CD4-positive, CD25-positive, alpha-beta regulatory T cell (primary cell): ENCODE measurements at regions not wholly inside any gene's neighbourhood (a gene's known extent, or its start where the extent isn't known, plus 50 kb on each side); places are given as distances from the start of the nearest gene placed in this dataset.
"Not testable (repeated sequence)": the region's sequence is repeated elsewhere in the genome, so short reads cannot be mapped to it uniquely, and the experiment has no call there.

Experiments
- ATAC-seq, 2 donors: fragments of 150-1000 bp; cut with Tn5 transposase; one replicate each; pipeline ENCODE4 v1.10.0; 2021; ENCODE audit warnings: low read depth in 2 of 2, moderate number of reproducible peaks in 2 of 2, moderate library complexity in 1 of 2
- DNase-seq, 3 donors: peaks; one replicate each; pipeline versions ENCODE4 v3.0.0 to v3.0.0-alpha.2; 2012 to 2022; ENCODE audit warnings: mixed read lengths in 1 of 3
- H3K27ac ChIP-seq: one replicate; pipeline ENCODE4 v1.7.0; 2013; ENCODE audit warnings: mild to moderate bottlenecking, low read length; ENCODE audit not compliant: insufficient read depth, poor library complexity, severe bottlenecking
- H3K27me3 ChIP-seq: one replicate; pipeline ENCODE4 v1.7.0; 2013; ENCODE audit warnings: low read length; ENCODE audit not compliant: control insufficient read depth, insufficient read depth
- H3K36me3 ChIP-seq: one replicate; pipeline ENCODE4 v1.7.0; 2013; ENCODE audit warnings: mild to moderate bottlenecking, low read length, moderate library complexity; ENCODE audit not compliant: control insufficient read depth, insufficient read depth
- H3K4me1 ChIP-seq: 2 replicates; pipeline ENCODE4 v1.7.0; 2013; ENCODE audit warnings: mild to moderate bottlenecking, low read length; ENCODE audit not compliant: insufficient read depth, control insufficient read depth, poor library complexity, severe bottlenecking
- H3K4me3 ChIP-seq: one replicate; pipeline ENCODE4 v1.7.0; 2013; ENCODE audit warnings: low read depth, mild to moderate bottlenecking, low read length, moderate library complexity
- H3K9me3 ChIP-seq, 2 experiments: 1 replicate in 1 of 2; 2 replicates in 1 of 2; pipeline ENCODE4 v1.7.0; 2013; ENCODE audit warnings: low read length in 2 of 2, mild to moderate bottlenecking in 1 of 2, moderate library complexity in 1 of 2; ENCODE audit not compliant: control insufficient read depth in 2 of 2
- H3K27ac Mint-ChIP-seq, 3 donors: one replicate each; pipeline ENCODE4 v1.8.0; 2020 to 2022; ENCODE audit warnings: mild to moderate bottlenecking in 3 of 3, mixed read lengths in 3 of 3, moderate library complexity in 2 of 3
- H3K27me3 Mint-ChIP-seq: one replicate; pipeline ENCODE4 v1.8.0; 2022; ENCODE audit warnings: mild to moderate bottlenecking, mixed read lengths
- H3K36me3 Mint-ChIP-seq: one replicate; pipeline ENCODE4 v1.8.0; 2020; ENCODE audit warnings: mixed read lengths
- H3K4me1 Mint-ChIP-seq, 4 donors: one replicate each; pipeline ENCODE4 v1.8.0; 2020 to 2022; ENCODE audit warnings: mixed read lengths in 4 of 4, mild to moderate bottlenecking in 1 of 4
- H3K4me3 Mint-ChIP-seq, 4 donors: one replicate each; pipeline ENCODE4 v1.8.0; 2020 to 2022; ENCODE audit warnings: mild to moderate bottlenecking in 4 of 4, mixed read lengths in 4 of 4, moderate library complexity in 3 of 4
- H3K9me3 Mint-ChIP-seq, 7 donors: one replicate each; pipeline ENCODE4 v1.8.0; 2020 to 2022; ENCODE audit warnings: mixed read lengths in 7 of 7, mild to moderate bottlenecking in 3 of 7, moderate library complexity in 2 of 7

DNA sequence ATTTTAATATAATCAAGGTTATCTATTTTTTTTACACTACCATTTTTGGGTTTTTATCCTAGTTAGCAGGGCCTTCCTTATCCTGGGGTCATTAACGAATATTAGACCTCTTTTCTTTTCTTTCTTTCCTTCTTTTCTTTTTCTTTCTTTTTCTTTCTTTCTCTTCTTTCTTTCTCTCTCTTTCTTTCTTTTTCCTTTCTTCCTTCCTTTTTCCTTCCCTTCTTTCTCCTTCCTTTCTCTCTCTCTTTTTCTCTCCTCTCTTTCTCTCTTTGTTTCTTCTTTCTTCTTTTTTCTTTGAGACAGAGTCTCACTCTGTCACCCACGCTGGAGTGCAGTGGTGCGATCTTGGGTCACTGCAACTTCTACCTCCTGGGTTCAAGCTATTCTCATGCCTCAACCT lies 120.4 kb upstream of the PDE7B start:
- no peak overlapping the region for H3K27ac ChIP-seq
- no peaks in the 10 kb centered on the region for H3K36me3 Mint-ChIP-seq
- no peaks in the 10 kb centered on the region for H3K27me3 Mint-ChIP-seq
- H3K4me1 ChIP-seq = no peaks in the 10 kb centered on the region
- H3K9me3 ChIP-seq = no peaks in the 10 kb centered on the region
- H3K4me3 ChIP-seq = no peak overlapping the region
- H3K27me3 ChIP-seq = peaks cover 3% of the 10 kb centered on the region
- peak overlapping the region in 1 of 3 donors; percentile 94 for H3K27ac Mint-ChIP-seq
- no peak overlapping the region for H3K4me3 Mint-ChIP-seq
- H3K9me3 Mint-ChIP-seq = peaks cover 0 to 8% (median 0%) of the 10 kb centered on the region in 7 donors
- ATAC-seq (no peak), DNase-seq (no peak)
- no peaks in the 10 kb centered on the region for H3K4me1 Mint-ChIP-seq
- H3K36me3 ChIP-seq = no peaks in the 10 kb centered on the region

GRCh38 chr6:135736351-135736750 lies 115.2 kb upstream of the PDE7B start:
- H3K9me3 Mint-ChIP-seq, ATAC-seq, H3K27me3 ChIP-seq, DNase-seq, H3K27ac Mint-ChIP-seq, H3K36me3 Mint-ChIP-seq, H3K9me3 ChIP-seq, H3K36me3 ChIP-seq, H3K27ac ChIP-seq, H3K27me3 Mint-ChIP-seq, H3K4me3 Mint-ChIP-seq, H3K4me1 ChIP-seq, H3K4me3 ChIP-seq, H3K4me1 Mint-ChIP-seq: not testable (repeated sequence)

DNA sequence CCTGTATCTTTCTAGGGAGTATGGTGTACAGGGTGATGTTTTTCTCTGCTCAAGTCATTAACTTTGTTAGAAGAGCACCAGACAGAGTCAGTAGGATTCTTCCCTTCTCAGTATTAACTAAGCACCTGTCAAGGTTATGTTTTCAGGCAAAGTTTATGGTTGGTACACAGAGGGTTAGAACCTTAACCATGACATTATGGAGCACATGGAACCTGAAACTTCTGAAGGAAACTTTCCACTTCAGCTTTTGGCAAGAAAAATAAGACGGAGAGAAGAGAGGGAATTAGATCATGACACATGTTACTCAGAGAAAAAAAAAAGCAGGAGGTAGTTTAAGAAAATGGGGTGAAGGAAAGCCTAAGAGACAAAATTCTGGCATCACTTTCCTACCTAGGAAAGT lies 112.9 kb upstream of the PDE7B start:
- H3K27ac ChIP-seq = no peak overlapping the region
- H3K36me3 ChIP-seq = no peaks in the 10 kb centered on the region
- Mint-ChIP-seq H3K27ac (no peak overlapping the region), H3K4me1 (peaks cover 0 to 3% (median 0%) of the 10 kb centered on the region in 4 donors), H3K36me3 (no peaks in the 10 kb centered on the region), H3K27me3 (no peaks in the 10 kb centered on the region), H3K9me3 (peaks cover 0 to 4% (median 0%) of the 10 kb centered on the region in 7 donors), H3K4me3 (no peak overlapping the region)
- peaks cover 3% of the 10 kb centered on the region for H3K27me3 ChIP-seq
- H3K9me3 ChIP-seq = no peaks in the 10 kb centered on the region
- DNase-seq (no peak), ATAC-seq (no peak)
- H3K4me3 ChIP-seq = no peak overlapping the region
- H3K4me1 ChIP-seq = no peaks in the 10 kb centered on the region

- no peak overlapping the region for H3K4me3 ChIP-seq
- DNase-seq (no peak), ATAC-seq (no peak)
Observed at GRCh38 chr6:135739288-135739687, 112.2 kb upstream of the PDE7B start.

DNA sequence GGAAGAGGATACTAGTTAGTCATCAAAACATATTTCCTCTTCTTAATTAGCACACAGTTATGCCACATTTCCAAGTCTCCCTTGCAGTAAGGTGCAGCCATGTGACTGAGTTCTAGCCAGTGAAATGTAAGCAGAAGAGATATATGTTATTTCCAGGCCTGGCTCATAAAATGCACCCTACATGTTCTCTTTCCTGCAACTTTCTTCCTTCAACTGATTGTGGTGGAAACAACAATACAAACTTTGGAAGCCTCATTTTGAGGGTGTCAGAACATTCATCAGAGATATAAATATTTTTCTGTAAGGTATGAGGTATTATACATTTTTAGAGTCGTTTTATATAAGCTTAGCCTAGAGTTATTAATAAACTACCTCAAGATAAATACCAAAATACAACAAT lies 110.9 kb upstream of the PDE7B start:
- Histone ChIP-seq H3K4me3 (no peak overlapping the region), H3K27ac (no peak overlapping the region), H3K27me3 (no peaks in the 10 kb centered on the region), H3K4me1 (no peaks in the 10 kb centered on the region), H3K36me3 (no peaks in the 10 kb centered on the region), H3K9me3 (no peaks in the 10 kb centered on the region)
- Mint-ChIP-seq H3K4me3 (no peak overlapping the region), H3K36me3 (no peaks in the 10 kb centered on the region), H3K4me1 (peaks cover 0 to 3% (median 0%) of the 10 kb centered on the region in 4 donors), H3K9me3 (peaks cover 0 to 4% (median 1%) of the 10 kb centered on the region in 7 donors), H3K27ac (no peak overlapping the region), H3K27me3 (no peaks in the 10 kb centered on the region)
- no peak for DNase-seq
- no peak for ATAC-seq

More at GRCh38 chr6:135739288-135739687, 112.2 kb upstream of the PDE7B start:
- no peaks in the 10 kb centered on the region for H3K36me3 ChIP-seq
- Mint-ChIP-seq H3K4me3 (no peak overlapping the region), H3K27me3 (no peaks in the 10 kb centered on the region), H3K27ac (no peak overlapping the region), H3K9me3 (peaks cover 0 to 4% (median 0%) of the 10 kb centered on the region in 7 donors), H3K4me1 (peaks cover 0 to 3% (median 0%) of the 10 kb centered on the region in 4 donors), H3K36me3 (no peaks in the 10 kb centered on the region)
- H3K9me3 ChIP-seq = no peaks in the 10 kb centered on the region
- no peaks in the 10 kb centered on the region for H3K4me1 ChIP-seq
- H3K27ac ChIP-seq = no peak overlapping the region
- H3K27me3 ChIP-seq = peaks cover 2% of the 10 kb centered on the region

GRCh38 chr6:135743476-135743875 lies 108.0 kb upstream of the PDE7B start:
- Histone ChIP-seq H3K9me3 (no peaks in the 10 kb centered on the region), H3K4me1 (no peaks in the 10 kb centered on the region), H3K27ac (no peak overlapping the region), H3K27me3 (no peaks in the 10 kb centered on the region), H3K4me3 (no peak overlapping the region), H3K36me3 (no peaks in the 10 kb centered on the region)
- no peak for DNase-seq
- Mint-ChIP-seq H3K4me1 (peaks cover 0 to 3% (median 0%) of the 10 kb centered on the region in 4 donors), H3K4me3 (no peak overlapping the region), H3K27me3 (no peaks in the 10 kb centered on the region), H3K9me3 (peaks cover 0 to 1% (median 0%) of the 10 kb centered on the region in 7 donors), H3K27ac (no peak overlapping the region), H3K36me3 (no peaks in the 10 kb centered on the region)
- ATAC-seq = no peak

DNA sequence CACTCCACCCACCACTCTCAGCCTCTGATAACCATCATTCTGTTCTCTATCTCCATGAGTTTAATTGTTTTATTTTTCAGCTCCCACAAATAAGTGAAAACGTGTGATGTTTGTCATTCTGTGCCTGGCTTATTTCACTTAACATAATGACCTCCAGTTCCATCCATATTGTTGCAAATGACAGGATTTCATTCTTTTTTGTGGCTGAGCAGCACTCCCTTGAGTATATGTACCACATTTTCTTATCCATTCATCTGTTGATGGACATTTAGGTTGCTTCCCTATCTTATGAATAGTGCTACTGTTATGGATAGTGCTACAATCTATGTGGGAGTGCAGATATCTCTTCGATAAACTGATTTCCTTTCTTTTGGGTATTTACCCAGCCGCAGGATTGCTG lies 103.3 kb upstream of the PDE7B start:
- H3K36me3 ChIP-seq = no peaks in the 10 kb centered on the region
- no peak overlapping the region for H3K4me3 ChIP-seq
- H3K27ac ChIP-seq = no peak overlapping the region
- H3K36me3 Mint-ChIP-seq = no peaks in the 10 kb centered on the region
- H3K27me3 ChIP-seq = peaks cover 5% of the 10 kb centered on the region
- no peaks in the 10 kb centered on the region for H3K9me3 ChIP-seq
- H3K4me1 Mint-ChIP-seq = no peaks in the 10 kb centered on the region
- DNase-seq (no peak), ATAC-seq (no peak)
- no peaks in the 10 kb centered on the region for H3K4me1 ChIP-seq
- peak overlapping the region in 1 of 3 donors; percentile 15 for H3K27ac Mint-ChIP-seq
- H3K27me3 Mint-ChIP-seq = peaks cover 5% of the 10 kb centered on the region
- peaks cover 0 to 1% (median 0%) of the 10 kb centered on the region in 7 donors for H3K9me3 Mint-ChIP-seq
- H3K4me3 Mint-ChIP-seq = no peak overlapping the region

DNA sequence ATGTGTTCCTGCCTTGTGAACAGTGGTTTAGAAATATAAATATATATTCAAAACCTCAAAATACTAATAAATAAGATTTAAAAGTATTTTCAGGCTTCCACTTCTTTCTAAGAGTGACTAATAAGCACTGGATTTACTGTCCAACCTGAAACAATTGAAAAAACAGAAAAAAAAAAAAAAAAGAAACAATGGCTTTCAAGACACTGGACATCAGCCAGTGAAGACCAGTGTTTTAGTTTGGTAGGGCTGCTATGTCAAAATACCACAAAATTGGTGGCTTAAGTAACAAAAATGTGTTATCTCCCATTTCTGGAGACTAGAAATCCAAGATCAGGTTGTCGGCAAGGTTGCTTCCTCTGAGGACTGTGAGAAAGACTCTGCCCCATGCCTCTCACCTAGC lies 101.4 kb upstream of the PDE7B start:
- Histone ChIP-seq H3K9me3 (no peaks in the 10 kb centered on the region), H3K36me3 (no peaks in the 10 kb centered on the region), H3K27ac (no peak overlapping the region), H3K4me3 (no peak overlapping the region), H3K27me3 (peaks cover 5% of the 10 kb centered on the region), H3K4me1 (no peaks in the 10 kb centered on the region)
- DNase-seq = no peak
- H3K27ac Mint-ChIP-seq = no peak overlapping the region
- H3K9me3 Mint-ChIP-seq = no peaks in the 10 kb centered on the region
- no peaks in the 10 kb centered on the region for H3K36me3 Mint-ChIP-seq
- H3K27me3 Mint-ChIP-seq = peaks cover 5% of the 10 kb centered on the region
- H3K4me1 Mint-ChIP-seq = no peaks in the 10 kb centered on the region
- no peak for ATAC-seq
- H3K4me3 Mint-ChIP-seq = no peak overlapping the region
